ENCODE measurements at regions not wholly inside any gene's neighbourhood (a gene's known extent, or its start where the extent isn't known, plus 50 kb on each side); places are given as distances from the start of the nearest gene placed in this dataset.

GRCh38 chr17:69999253-69999652 lies 75.8 kb upstream of the KCNJ16 start:
- ATAC-seq: no peak
- TF ChIP-seq CTCF (IDR thresholded peaks at IDR 0.05): no peak
- Histone ChIP-seq H3K4me3 (no peak overlapping the region), H3K36me3 (no peaks in the 10 kb centered on the region), H3K27me3 (no peaks in the 10 kb centered on the region), H3K9me3 (no peaks in the 10 kb centered on the region), H3K27ac (no peak overlapping the region), H3K4me1 (no peaks in the 10 kb centered on the region)
- intact Hi-C loops (cut with DNase I): no loop called here
- no peak for DNase-seq

GRCh38 chr17:70006159-70006558 lies 68.9 kb upstream of the KCNJ16 start:
- no peaks in the 10 kb centered on the region for H3K36me3 ChIP-seq
- DNase-seq (no peak), ATAC-seq (no peak)
- TF ChIP-seq CTCF (IDR thresholded peaks at IDR 0.05): no peak
- intact Hi-C loops (cut with DNase I): no loop called here
- no peak overlapping the region for H3K27ac ChIP-seq
- H3K4me3 ChIP-seq: no peak overlapping the region
- no peaks in the 10 kb centered on the region for H3K27me3 ChIP-seq
- H3K4me1 ChIP-seq: no peaks in the 10 kb centered on the region
- H3K9me3 ChIP-seq: no peaks in the 10 kb centered on the region

- no peak for TF ChIP-seq CTCF (IDR thresholded peaks at IDR 0.05)
- Histone ChIP-seq H3K27me3 (no peaks in the 10 kb centered on the region), H3K4me3 (no peak overlapping the region), H3K9me3 (no peaks in the 10 kb centered on the region), H3K27ac (no peak overlapping the region), H3K36me3 (no peaks in the 10 kb centered on the region), H3K4me1 (no peaks in the 10 kb centered on the region)
- intact Hi-C loops (cut with DNase I): no loop called here
- DNase-seq: no peak
- ATAC-seq: no peak
Observed at GRCh38 chr17:70011750-70012149, 63.3 kb upstream of the KCNJ16 start.

- Histone ChIP-seq H3K27ac (no peak overlapping the region), H3K9me3 (no peaks in the 10 kb centered on the region), H3K4me1 (no peaks in the 10 kb centered on the region), H3K27me3 (no peaks in the 10 kb centered on the region), H3K4me3 (no peak overlapping the region), H3K36me3 (no peaks in the 10 kb centered on the region)
- ATAC-seq: no peak
- TF ChIP-seq CTCF (IDR thresholded peaks at IDR 0.05): no peak
- intact Hi-C loops (cut with DNase I): no loop called here
- no peak for DNase-seq
Observed at GRCh38 chr17:70013911-70014310, 61.1 kb upstream of the KCNJ16 start.

- H3K4me1 ChIP-seq: no peaks in the 10 kb centered on the region
- no peak for ATAC-seq
- TF ChIP-seq CTCF (IDR thresholded peaks at IDR 0.05): no peak
- no peaks in the 10 kb centered on the region for H3K27me3 ChIP-seq
- no peak overlapping the region for H3K27ac ChIP-seq
- no peak overlapping the region for H3K4me3 ChIP-seq
- no peak for DNase-seq
- intact Hi-C loops (cut with DNase I): no loop called here
- no peaks in the 10 kb centered on the region for H3K9me3 ChIP-seq
- no peaks in the 10 kb centered on the region for H3K36me3 ChIP-seq
Observed at GRCh38 chr17:70017112-70017511, 57.9 kb upstream of the KCNJ16 start.

GRCh38 chr17:70017941-70018340 lies 57.1 kb upstream of the KCNJ16 start:
- Histone ChIP-seq H3K36me3 (no peaks in the 10 kb centered on the region), H3K4me3 (no peak overlapping the region), H3K27ac (no peak overlapping the region), H3K4me1 (no peaks in the 10 kb centered on the region), H3K9me3 (no peaks in the 10 kb centered on the region), H3K27me3 (no peaks in the 10 kb centered on the region)
- DNase-seq (no peak), ATAC-seq (no peak)
- intact Hi-C loops (cut with DNase I): no loop called here
- no peak for TF ChIP-seq CTCF (IDR thresholded peaks at IDR 0.05)

Data from upper lobe of right lung (tissue), 1 donor.